PC-9 (cell line): ENCODE measurements at regions not wholly inside any gene's neighbourhood (a gene's known extent, or its start where the extent isn't known, plus 50 kb on each side); places are given as distances from the start of the nearest gene placed in this dataset.

Source experiments
- CTCF ChIP-seq: fragments of 200-600 bp; sonication (generic); conservative IDR thresholded peaks from 2 replicates; pipeline ENCODE4 v1.6.1; 2017; ENCODE audit warnings: mixed run types, antibody characterized with exemption, mild to moderate bottlenecking, moderate library complexity
- EZH2 ChIP-seq: fragments of 200-600 bp; sonication (generic); IDR thresholded peaks from 2 replicates; pipeline ENCODE4 v1.8.0; 2017; ENCODE audit warnings: antibody characterized with exemption, low read depth

- TF ChIP-seq CTCF (no peak), EZH2 (no peak)
Measured at GRCh38 chr22:25366876-25367466, 147.5 kb downstream of the CRYBB2 start.
